K562 (cell line): ENCODE measurements at regions not wholly inside any gene's neighbourhood (a gene's known extent, or its start where the extent isn't known, plus 50 kb on each side); places are given as distances from the start of the nearest gene placed in this dataset.

Source experiments
- ATAC-seq: fragments of 200-7000 bp; cut with Tn5 transposase; 3 replicates; pipeline ENCODE4 v1.9.1; 2020; ENCODE audit warnings: moderate library complexity
- BruUV-seq: library from RNA; stranded (reverse); fragments of 400-500 nt; replicated peaks from 2 replicates; lab custom pipeline; 2021; lab: Mats Ljungman, UMichigan
- CTCF ChIA-PET: fragments of 300-600 bp; formaldehyde crosslinking; extraction: SDS; loops from one replicate; lab custom pipeline; 2021; ENCODE audit warnings: low intra/inter-chr PET ratio; lab: Yijun Ruan, JAX
- POLR2A ChIA-PET: fragments of 300-600, 350-650 bp; sonication (Branson Sonifier 250); formaldehyde crosslinking; extraction: SDS; loops from one replicate; lab custom pipeline; 2021; ENCODE audit warnings: antibody characterized with exemption, inconsistent platforms; lab: Yijun Ruan, JAX
- DNase-seq, 4 experiments: peaks; one replicate each; pipeline versions ENCODE4 v3.0.0 to v3.0.0-alpha.2; 2011 to 2018; ENCODE audit warnings: low spot score in 3 of 4, mixed read lengths in 3 of 4; ENCODE audit errors: extremely low read depth in 1 of 4
- FAIRE-seq: peaks from 2 replicates; lab custom pipeline; 2011; peaks lifted over from hg19 to GRCh38; lab: Jason Lieb, UNC
- H2AFZ ChIP-seq: 2 replicates; pipeline ENCODE4 v1.6.0; 2011; ENCODE audit warnings: low read depth, low read length, control low read depth, inconsistent platforms
- H3K27ac ChIP-seq: fragments of 200-600 bp; 3 replicates; pipeline ENCODE4 v1.8.0; 2011; ENCODE audit warnings: low read depth, mild to moderate bottlenecking, control low read depth, inconsistent platforms, low read length, moderate library complexity, mixed read lengths; ENCODE audit errors: extremely low read depth
- H3K27me3 ChIP-seq, 2 experiments: fragments of 300-600 bp in 1 of 2; 2 replicates in 1 of 2; 3 replicates in 1 of 2; pipeline versions ENCODE4 v1.6.0 to v1.8.0; 2011; ENCODE audit warnings: inconsistent platforms in 2 of 2, low read length in 2 of 2, mild to moderate bottlenecking in 1 of 2, mixed read lengths in 1 of 2, moderate library complexity in 1 of 2; ENCODE audit not compliant: control insufficient read depth in 2 of 2, insufficient read depth in 2 of 2
- H3K36me3 ChIP-seq: fragments of 300-600 bp; 3 replicates; pipeline ENCODE4 v1.8.0; 2011; ENCODE audit warnings: mild to moderate bottlenecking, low read length, inconsistent platforms; ENCODE audit not compliant: control insufficient read depth, insufficient read depth
- H3K4me1 ChIP-seq, 2 experiments: fragments of 200-600 bp in 1 of 2; replicated peaks in 1 of 2; 2 replicates in 1 of 2; 3 replicates in 1 of 2; pipeline versions ENCODE4 v1.5.1 to v1.8.0; 2011; ENCODE audit warnings: inconsistent platforms in 2 of 2, low read length in 2 of 2, mild to moderate bottlenecking in 1 of 2, mixed read lengths in 1 of 2, moderate library complexity in 1 of 2; ENCODE audit not compliant: control insufficient read depth in 2 of 2, insufficient read depth in 2 of 2
- H3K4me2 ChIP-seq: 2 replicates; pipeline ENCODE4 v1.6.1; 2011; ENCODE audit warnings: low read length, control low read depth, inconsistent platforms, mixed read lengths; ENCODE audit not compliant: insufficient read depth
- H3K4me3 ChIP-seq: fragments of 200-600 bp; sonication (generic), shearing (Covaris generic); 2 replicates; pipeline ENCODE4 v1.5.1; 2016; ENCODE audit warnings: control low read depth, inconsistent platforms
- H3K79me2 ChIP-seq: fragments of 200-600 bp; 3 replicates; pipeline ENCODE4 v1.8.0; 2011; ENCODE audit warnings: low read length, inconsistent platforms; ENCODE audit not compliant: control insufficient read depth, insufficient read depth
- H3K9ac ChIP-seq, 2 experiments: 2 replicates each; pipeline versions ENCODE4 v1.6.0 to v1.6.1; 2011; ENCODE audit warnings: low read depth in 2 of 2, low read length in 2 of 2, control low read depth in 1 of 2, inconsistent platforms in 1 of 2, mild to moderate bottlenecking in 1 of 2, mixed read lengths in 1 of 2; ENCODE audit not compliant: insufficient read depth in 1 of 2
- H3K9me1 ChIP-seq: one replicate; pipeline ENCODE4 v1.6.0; 2011; ENCODE audit warnings: inconsistent platforms, mild to moderate bottlenecking, low read length, moderate library complexity; ENCODE audit not compliant: control insufficient read depth, insufficient read depth
- H3K9me3 ChIP-seq: replicated peaks from 2 replicates; pipeline ENCODE4 v1.5.1; 2011; ENCODE audit warnings: low read depth, low read length, inconsistent platforms; ENCODE audit not compliant: control insufficient read depth, insufficient read depth
- H4K20me1 ChIP-seq: replicated peaks from 2 replicates; pipeline ENCODE4 v1.6.1; 2011; ENCODE audit warnings: low read length, inconsistent platforms, mixed read lengths; ENCODE audit not compliant: control insufficient read depth, insufficient read depth
- SIN3B ChIP-seq: fragments of 450-650 bp; IDR thresholded peaks from 2 replicates; pipeline ENCODE4 v1.6.1; 2017; ENCODE audit warnings: low read depth, mild to moderate bottlenecking, moderate library complexity
- SMAD4 ChIP-seq: fragments of 250-450 bp; sonication (Bioruptor Pico); conservative IDR thresholded peaks from 2 replicates; pipeline ENCODE4 v1.8.0; 2021; ENCODE audit warnings: inconsistent platforms, mild to moderate bottlenecking, moderate library complexity
- SRSF1 ChIP-seq: fragments of 200-400 bp; formaldehyde crosslinking; IDR thresholded peaks from 2 replicates; pipeline ENCODE4 v1.6.1; 2017; ENCODE audit warnings: mild to moderate bottlenecking, low read depth, low read length, moderate library complexity
- USF2 ChIP-seq: sonication (generic); formaldehyde crosslinking; IDR thresholded peaks from 2 replicates; pipeline ENCODE4 v1.5.0; 2020; ENCODE audit warnings: missing genetic modification reagents
- ZNF699 ChIP-seq: fragments of 250-450 bp; sonication (Bioruptor Pico); IDR thresholded peaks from 2 replicates; pipeline ENCODE4 v1.8.0; 2021; ENCODE audit warnings: mild to moderate bottlenecking, moderate library complexity; ENCODE audit not compliant: insufficient replicate concordance
- WGBS: fragments of 100-300 bp; shearing (Covaris generic); methylation state at CpG from one replicate; pipeline ENCODE4 v1.1.6; 2016; ENCODE audit warnings: low coverage, mixed read lengths; ENCODE audit not compliant: insufficient coverage; ENCODE audit errors: missing lambda C conversion rate; 5-methylcytosine and 5-hydroxymethylcytosine counted together
- in situ Hi-C: fragments of 300-500 bp; cut with MboI; formaldehyde crosslinking; loops from 4 replicates; pipeline ENCODE4 v1.15.0; 2018; ENCODE audit warnings: inconsistent platforms, mixed read lengths
- intact Hi-C: fragments of 100-400 bp; cut with micrococcal nuclease; formaldehyde crosslinking; loops from 2 replicates; pipeline ENCODE4 v1.14.2; 2022

- WGBS: 0% methylated on average over 1 of the region's 1 CpG
- H3K4me2 ChIP-seq: no peak overlapping the region
- H4K20me1 ChIP-seq: no peaks in the 10 kb centered on the region
- intact Hi-C loops: no loop called here
- H3K4me1 ChIP-seq: no peaks in the 10 kb centered on the region
- ATAC-seq: no peak
- no peaks in the 10 kb centered on the region for H3K27me3 ChIP-seq
- ChIA-PET POLR2A (no interaction called here), CTCF (no interaction called here)
- no peak for FAIRE-seq
- no peak overlapping the region for H3K27ac ChIP-seq
- no peak overlapping the region for H3K9ac ChIP-seq
- no peaks in the 10 kb centered on the region for H3K36me3 ChIP-seq
- no peak for DNase-seq
- no peaks in the 10 kb centered on the region for H3K9me1 ChIP-seq
- TF ChIP-seq SMAD4 (CRISPR knock-in tag) (no peak), SRSF1 (no peak), ZNF699 (CRISPR knock-in tag) (no peak), SIN3B (no peak), USF2 (CRISPR knock-in tag) (no peak)
- H3K79me2 ChIP-seq: no peaks in the 10 kb centered on the region
- no peak overlapping the region for H2AFZ ChIP-seq
- no peaks in the 10 kb centered on the region for H3K9me3 ChIP-seq
- BruUV-seq: no TSS peak
- in situ Hi-C loops: no loop called here
- H3K4me3 ChIP-seq: no peak overlapping the region
Observed at GRCh38 chr13:65660731-65661130, 1569.4 kb downstream of the PCDH9 start.
